Gastrocnemius medialis (tissue), 4 donors: ENCODE measurements at regions not wholly inside any gene's neighbourhood (a gene's known extent, or its start where the extent isn't known, plus 50 kb on each side); places are given as distances from the start of the nearest gene placed in this dataset.

Experiments
- ATAC-seq, 2 donors: fragments of 150-250 bp; one replicate each; pipeline ENCODE4 v1.9.1; 2016
- DNase-seq, 2 donors: peaks; one replicate each; pipeline ENCODE4 v3.0.0-alpha.2; 2019
- H3K27ac ChIP-seq, 4 donors: fragments of 200-600 bp; sonication (generic); 1 replicate in 1 of 4; 2 replicates in 3 of 4; pipeline ENCODE4 v1.5.1; 2016 to 2018; ENCODE audit warnings: mild to moderate bottlenecking in 2 of 4, moderate library complexity in 1 of 4
- H3K27me3 ChIP-seq, 3 donors: fragments of 200-600 bp; sonication (generic) in 2 of 3; 1 replicate in 1 of 3; 2 replicates in 2 of 3; pipeline versions ENCODE4 v1.5.1 to v1.6.0; 2016 to 2019; ENCODE audit warnings: mild to moderate bottlenecking in 1 of 3, moderate library complexity in 1 of 3
- H3K36me3 ChIP-seq, 2 donors: fragments of 200-600 bp; sonication (generic) in 1 of 2; one replicate each; pipeline ENCODE4 v1.5.1; 2017 to 2018
- H3K4me1 ChIP-seq, 2 donors: fragments of 200-600 bp; sonication (generic) in 1 of 2; one replicate each; pipeline ENCODE4 v1.5.1; 2016 to 2017; ENCODE audit warnings: mild to moderate bottlenecking in 2 of 2
- H3K4me3 ChIP-seq, 4 donors: fragments of 200-600 bp; sonication (generic) in 3 of 4; 1 replicate in 1 of 4; 2 replicates in 3 of 4; pipeline ENCODE4 v1.5.1; 2016 to 2019; ENCODE audit warnings: mild to moderate bottlenecking in 2 of 4
- H3K9me3 ChIP-seq, 3 donors: fragments of 200-600 bp; sonication (generic) in 2 of 3; 1 replicate in 1 of 3; 2 replicates in 2 of 3; pipeline ENCODE4 v1.5.1; 2016 to 2019
- CTCF ChIP-seq, 5 experiments: fragments of 450-650 bp in 3 of 5; fragments of 200-600 bp in 2 of 5; sonication (generic) in 2 of 5; IDR thresholded peaks in 4 of 5; conservative IDR thresholded peaks in 1 of 5; 1 replicate in 4 of 5; 2 replicates in 1 of 5; pipeline ENCODE4 v1.5.1; 2016 to 2019; ENCODE audit warnings: antibody characterized with exemption in 5 of 5, mild to moderate bottlenecking in 3 of 5, moderate library complexity in 3 of 5
- POLR2A ChIP-seq, 2 donors: fragments of 450-650 bp; IDR thresholded peaks; one replicate each; pipeline ENCODE4 v1.6.1; 2017; ENCODE audit warnings: antibody characterized with exemption in 2 of 2, mild to moderate bottlenecking in 2 of 2, moderate library complexity in 2 of 2
- in situ Hi-C, 4 donors: fragments of 200-750 bp; cut with MboI; loops; one replicate each; pipeline versions ENCODE4 v1.15.0 to v1.8.0; 2017; ENCODE audit warnings: low sequenced_read_pairs in 4 of 4
- intact Hi-C: fragments of 100-400 bp; cut with DNase I; formaldehyde crosslinking; loops from one replicate; pipeline ENCODE4 v1.15.1; 2023; ENCODE audit warnings: low total_unique reads

- no peaks in the 10 kb centered on the region for H3K4me1 ChIP-seq
- no peaks in the 10 kb centered on the region for H3K27me3 ChIP-seq
- no peak overlapping the region for H3K27ac ChIP-seq
- ATAC-seq (no peak), DNase-seq (no peak)
- no peak for TF ChIP-seq POLR2A (IDR thresholded peaks at IDR 0.05)
- H3K9me3 ChIP-seq = no peaks in the 10 kb centered on the region
- H3K4me3 ChIP-seq = no peak overlapping the region
- in situ Hi-C loops (no loop called here), intact Hi-C loops (no loop called here)
- no peaks in the 10 kb centered on the region for H3K36me3 ChIP-seq
Observed at GRCh38 chr9:119667163-119667562, 297.9 kb upstream of the BRINP1 start.

DNA sequence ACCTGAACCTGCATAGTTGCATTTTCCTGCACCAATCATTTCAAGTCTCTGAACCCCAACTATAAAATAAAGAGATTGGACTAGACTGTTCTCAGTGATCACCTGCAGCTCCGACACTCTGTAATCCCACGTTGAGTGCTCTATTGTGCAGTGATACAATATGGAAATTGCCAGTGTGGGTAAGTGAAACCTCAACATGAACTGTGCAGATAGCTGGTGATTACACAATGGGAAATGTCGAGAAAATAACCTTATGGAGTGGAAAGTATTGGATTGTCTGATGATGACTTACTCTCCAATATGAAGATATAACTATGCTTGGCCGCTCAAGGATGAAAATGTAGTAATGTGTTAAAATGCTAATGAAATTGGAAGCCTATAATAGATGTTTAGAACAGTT lies 293.1 kb upstream of the BRINP1 start:
- intact Hi-C loops (no loop called here), in situ Hi-C loops (no loop called here)
- Histone ChIP-seq H3K27me3 (no peaks in the 10 kb centered on the region), H3K36me3 (no peaks in the 10 kb centered on the region), H3K4me3 (no peak overlapping the region), H3K27ac (no peak overlapping the region), H3K4me1 (no peaks in the 10 kb centered on the region), H3K9me3 (no peaks in the 10 kb centered on the region)
- no peak for TF ChIP-seq CTCF (IDR thresholded peaks at IDR 0.05 in 4 of 5, conservative IDR thresholded peaks at IDR 0.05 in 1 of 5)
- TF ChIP-seq POLR2A (IDR thresholded peaks at IDR 0.05) = no peak
- ATAC-seq (no peak), DNase-seq (no peak)

DNA sequence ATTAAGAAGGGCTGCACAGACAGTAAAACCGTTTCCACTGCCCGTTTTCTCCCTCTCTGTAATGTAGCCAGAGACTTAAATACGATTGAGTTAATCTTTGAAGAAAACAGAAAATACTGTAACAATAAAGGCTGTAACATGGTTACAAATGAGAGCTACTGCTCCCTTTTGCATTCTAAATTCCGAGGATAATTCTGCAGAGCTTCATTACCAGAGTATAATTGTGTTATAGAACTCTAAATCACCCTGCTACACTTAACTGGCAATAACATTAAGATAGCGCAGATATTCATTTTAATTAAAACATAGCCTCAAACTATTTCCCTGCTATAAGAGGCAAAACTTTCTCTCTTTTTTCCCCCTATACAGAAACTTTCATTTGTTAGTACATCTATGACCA lies 283.7 kb upstream of the BRINP1 start:
- in situ Hi-C loops (no loop called here), intact Hi-C loops (no loop called here)
- H3K4me1 ChIP-seq = no peaks in the 10 kb centered on the region
- H3K36me3 ChIP-seq = no peaks in the 10 kb centered on the region
- TF ChIP-seq CTCF (IDR thresholded peaks at IDR 0.05 in 4 of 5, conservative IDR thresholded peaks at IDR 0.05 in 1 of 5) (no peak), POLR2A (IDR thresholded peaks at IDR 0.05) (no peak)
- no peak overlapping the region for H3K27ac ChIP-seq
- ATAC-seq = no peak
- no peaks in the 10 kb centered on the region for H3K27me3 ChIP-seq
- no peak for DNase-seq
- H3K4me3 ChIP-seq = no peak overlapping the region
- H3K9me3 ChIP-seq = no peaks in the 10 kb centered on the region

DNA sequence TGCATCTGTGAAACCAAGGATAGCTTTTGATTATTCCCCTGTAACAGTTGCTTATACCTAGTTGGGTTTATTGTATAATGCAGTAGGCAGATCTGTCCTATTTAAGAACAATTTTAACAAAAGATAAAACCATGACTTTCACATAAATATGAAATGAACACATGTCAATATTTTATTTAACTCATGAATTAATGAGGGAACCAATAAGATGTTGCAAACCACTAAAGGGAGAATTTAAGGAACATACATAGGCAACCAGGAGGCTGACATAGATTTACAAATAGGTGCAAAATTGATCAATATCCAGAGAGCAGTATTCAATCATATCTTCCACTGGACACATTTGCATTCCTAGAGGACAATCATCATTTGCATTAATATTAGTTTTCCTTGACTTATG lies 280.0 kb upstream of the BRINP1 start:
- in situ Hi-C loops = no loop called here

GRCh38 chr9:119639287-119639955 lies 270.2 kb upstream of the BRINP1 start:
- TF ChIP-seq POLR2A (IDR thresholded peaks at IDR 0.05) = no peak
- no peak for TF ChIP-seq CTCF (IDR thresholded peaks at IDR 0.05 in 4 of 5, conservative IDR thresholded peaks at IDR 0.05 in 1 of 5)
- no peak overlapping the region for H3K27ac ChIP-seq
- ATAC-seq (no peak), DNase-seq (no peak)
- H3K27me3 ChIP-seq = no peaks in the 10 kb centered on the region
- no peaks in the 10 kb centered on the region for H3K9me3 ChIP-seq
- in situ Hi-C loops = no loop called here
- intact Hi-C loops = no loop called here
- H3K4me1 ChIP-seq = no peaks in the 10 kb centered on the region
- no peaks in the 10 kb centered on the region for H3K36me3 ChIP-seq
- H3K4me3 ChIP-seq = no peak overlapping the region

More for the DNA sequence above, 280.0 kb upstream of the BRINP1 start:
- H3K27ac ChIP-seq = no peak overlapping the region
- H3K27me3 ChIP-seq = no peaks in the 10 kb centered on the region
- TF ChIP-seq CTCF (IDR thresholded peaks at IDR 0.05 in 4 of 5, conservative IDR thresholded peaks at IDR 0.05 in 1 of 5) (no peak), POLR2A (IDR thresholded peaks at IDR 0.05) (no peak)
- no peak overlapping the region for H3K4me3 ChIP-seq
- no peak for DNase-seq
- no peak for ATAC-seq
- H3K9me3 ChIP-seq = no peaks in the 10 kb centered on the region
- H3K36me3 ChIP-seq = no peaks in the 10 kb centered on the region
- no peaks in the 10 kb centered on the region for H3K4me1 ChIP-seq
- intact Hi-C loops = no loop called here
